Stimulated activated CD4-positive, alpha-beta T cell treated with anti-CD3 and anti-CD28 coated beads, Interleukin-2, amount 100 ng/mL, for 48 hours (primary cell): ENCODE measurements at regions not wholly inside any gene's neighbourhood (a gene's known extent, or its start where the extent isn't known, plus 50 kb on each side); places are given as distances from the start of the nearest gene placed in this dataset.
"Not testable (repeated sequence)": the region's sequence is repeated elsewhere in the genome, so short reads cannot be mapped to it uniquely, and the experiment has no call there.

ENCODE experiments used
- DNase-seq, 2 donors: peaks; one replicate each; pipeline ENCODE4 v3.0.0-alpha.2; 2020

- DNase-seq: no peak
Measured at GRCh38 chr1:47523835-47524215, 86.0 kb downstream of the FOXD2 start.

- DNase-seq: no peak
Measured at GRCh38 chr1:47524272-47524671, 86.4 kb downstream of the FOXD2 start.

GRCh38 chr1:47527653-47528272, 89.9 kb downstream of the FOXD2 start:
- no peak for DNase-seq

- DNase-seq: no peak
Measured at GRCh38 chr1:47529520-47530098, 91.8 kb downstream of the FOXD2 start.

GRCh38 chr1:47532921-47533792, 95.3 kb downstream of the FOXD2 start:
- DNase-seq: no peak

- no peak for DNase-seq
Measured at GRCh38 chr1:47533793-47534328, 96.0 kb downstream of the FOXD2 start.

GRCh38 chr1:47534436-47534835, 96.6 kb downstream of the FOXD2 start:
- DNase-seq: no peak

GRCh38 chr1:47536646-47537118, 98.8 kb downstream of the FOXD2 start:
- DNase-seq: no peak

GRCh38 chr1:47537268-47537667, 99.4 kb downstream of the FOXD2 start:
- DNase-seq: no peak

- no peak for DNase-seq
Measured at GRCh38 chr1:47537966-47538365, 100.1 kb downstream of the FOXD2 start.

- DNase-seq: not testable (repeated sequence)
Measured at GRCh38 chr1:47538530-47538929, 100.7 kb downstream of the FOXD2 start.

GRCh38 chr1:47541705-47542104, 103.9 kb downstream of the FOXD2 start:
- DNase-seq: not testable (repeated sequence)

- DNase-seq: not testable (repeated sequence)
Measured at GRCh38 chr1:47543089-47543488, 105.2 kb downstream of the FOXD2 start.

GRCh38 chr1:47545912-47546483, 108.2 kb downstream of the FOXD2 start:
- no peak for DNase-seq

- no peak for DNase-seq
Measured at GRCh38 chr1:47547753-47548573, 110.1 kb downstream of the FOXD2 start.

GRCh38 chr1:47548637-47549036, 110.8 kb downstream of the FOXD2 start:
- DNase-seq: no peak

GRCh38 chr1:47549532-47549931, 111.7 kb downstream of the FOXD2 start:
- no peak for DNase-seq

- no peak for DNase-seq
Measured at GRCh38 chr1:47550929-47551328, 113.1 kb downstream of the FOXD2 start.

GRCh38 chr1:47551971-47552528, 114.2 kb downstream of the FOXD2 start:
- DNase-seq: no peak

- no peak for DNase-seq
Measured at GRCh38 chr1:47554082-47554481, 116.2 kb downstream of the FOXD2 start.

GRCh38 chr1:47554901-47555300, 117.1 kb downstream of the FOXD2 start:
- no peak for DNase-seq

GRCh38 chr1:47555306-47555705, 117.5 kb downstream of the FOXD2 start:
- DNase-seq: no peak
